ENCODE measurements at regions not wholly inside any gene's neighbourhood (a gene's known extent, or its start where the extent isn't known, plus 50 kb on each side); places are given as distances from the start of the nearest gene placed in this dataset.

DNA sequence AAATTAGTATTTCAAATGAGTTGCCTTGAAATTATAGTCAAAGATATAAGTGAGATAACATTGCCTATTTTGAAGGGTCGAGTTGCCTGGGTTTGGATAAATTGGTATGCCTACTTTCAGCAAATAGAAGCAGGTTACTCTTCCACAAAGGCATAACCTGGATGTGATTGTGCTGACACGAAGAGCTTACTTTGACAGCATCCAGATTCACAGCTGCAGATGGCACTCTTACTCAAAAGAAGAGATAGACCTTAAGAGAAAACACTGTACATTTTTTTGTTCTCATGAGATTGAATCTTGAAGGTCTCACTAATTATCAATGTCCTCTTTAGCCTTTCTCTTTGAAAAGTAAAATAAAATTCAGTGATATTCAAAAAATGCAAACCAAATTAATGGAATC lies 1338.7 kb downstream of the REEP3 start:
- Histone ChIP-seq H3K9me2 (replicated peaks; ENCODE audit: insufficient read depth) (no peaks in the 10 kb centered on the region), H3K4me2 (no peak overlapping the region), H3K9me3 (ENCODE audit: low read depth) (no peaks in the 10 kb centered on the region), H3K27ac (no peak overlapping the region), H3K79me2 (no peaks in the 10 kb centered on the region), H2AFZ (no peak overlapping the region), H3K27me3 (no peaks in the 10 kb centered on the region), H3K4me3 (no peak overlapping the region), H3K36me3 (replicated peaks; ENCODE audit: insufficient read depth, low read depth) (no peaks in the 10 kb centered on the region), H4K20me1 (ENCODE audit: insufficient read depth, poor library complexity, severe bottlenecking) (no peaks in the 10 kb centered on the region), H3K4me1 (ENCODE audit: insufficient read depth) (no peaks in the 10 kb centered on the region)
- no peak for DNase-seq (ENCODE audit: low spot score)
- WGBS (ENCODE audit: low lambda C conversion rate, missing lambda C conversion rate): 42% methylated on average over 2 of the region's 2 CpGs
- TF ChIP-seq, protein P1, sequence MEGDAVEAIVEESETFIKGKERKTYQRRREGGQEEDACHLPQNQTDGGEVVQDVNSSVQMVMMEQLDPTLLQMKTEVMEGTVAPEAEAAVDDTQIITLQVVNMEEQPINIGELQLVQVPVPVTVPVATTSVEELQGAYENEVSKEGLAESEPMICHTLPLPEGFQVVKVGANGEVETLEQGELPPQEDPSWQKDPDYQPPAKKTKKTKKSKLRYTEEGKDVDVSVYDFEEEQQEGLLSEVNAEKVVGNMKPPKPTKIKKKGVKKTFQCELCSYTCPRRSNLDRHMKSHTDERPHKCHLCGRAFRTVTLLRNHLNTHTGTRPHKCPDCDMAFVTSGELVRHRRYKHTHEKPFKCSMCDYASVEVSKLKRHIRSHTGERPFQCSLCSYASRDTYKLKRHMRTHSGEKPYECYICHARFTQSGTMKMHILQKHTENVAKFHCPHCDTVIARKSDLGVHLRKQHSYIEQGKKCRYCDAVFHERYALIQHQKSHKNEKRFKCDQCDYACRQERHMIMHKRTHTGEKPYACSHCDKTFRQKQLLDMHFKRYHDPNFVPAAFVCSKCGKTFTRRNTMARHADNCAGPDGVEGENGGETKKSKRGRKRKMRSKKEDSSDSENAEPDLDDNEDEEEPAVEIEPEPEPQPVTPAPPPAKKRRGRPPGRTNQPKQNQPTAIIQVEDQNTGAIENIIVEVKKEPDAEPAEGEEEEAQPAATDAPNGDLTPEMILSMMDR (IDR thresholded peaks at IDR 0.05; ENCODE audit: poor library complexity): peak; percentile 17
- TF ChIP-seq EZH2phosphoT487 (IDR thresholded peaks at IDR 0.05; ENCODE audit: low read depth, severe bottlenecking, unreplicated experiment) (no peak), EZH2 (IDR thresholded peaks at IDR 0.05; ENCODE audit: borderline replicate concordance) (no peak)

DNA sequence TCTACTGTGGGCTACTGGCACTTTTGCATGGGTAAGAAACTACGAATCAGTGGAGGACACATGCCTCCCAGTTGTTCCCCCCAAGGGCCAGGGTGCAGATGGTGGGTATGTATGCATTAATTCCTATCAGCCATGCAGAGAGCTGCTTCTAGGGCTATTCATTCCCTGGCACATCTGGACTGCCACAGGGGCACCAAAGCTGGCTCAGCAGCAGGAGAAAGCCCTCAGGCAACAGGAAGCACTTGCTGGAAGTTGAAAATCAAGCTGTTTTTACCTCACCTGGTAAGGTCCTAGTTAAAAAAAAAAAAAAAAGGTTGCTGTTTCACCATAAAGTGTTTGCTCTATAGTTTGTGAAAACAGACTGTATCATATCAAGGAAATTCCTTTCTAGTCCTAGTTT lies 1342.6 kb downstream of the REEP3 start:
- Histone ChIP-seq H3K79me2 (no peaks in the 10 kb centered on the region), H3K4me2 (no peak overlapping the region)

DNA sequence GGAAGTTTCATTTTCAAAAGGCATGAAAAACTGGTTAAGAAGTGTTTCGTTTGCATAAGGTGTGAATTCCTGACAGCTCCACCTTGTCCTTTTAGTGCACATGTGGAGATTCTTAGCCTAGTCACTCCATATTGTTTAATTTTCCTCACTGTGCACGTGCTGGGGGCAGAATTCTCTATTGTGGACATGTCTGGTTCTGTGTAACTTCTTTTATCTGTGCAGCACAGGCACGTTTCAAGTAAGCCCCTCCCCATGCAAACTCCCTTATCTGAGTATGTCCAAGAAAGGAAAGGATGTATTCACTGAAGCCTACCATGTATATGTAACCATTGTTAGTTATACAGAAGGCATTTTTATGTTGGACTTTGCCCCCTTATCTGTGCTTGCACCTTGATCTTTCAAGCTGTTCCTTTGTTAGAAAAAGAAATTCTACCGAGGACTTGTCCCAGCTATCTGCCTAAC lies 1346.3 kb downstream of the REEP3 start:
- peak overlapping the region; percentile 51 for H3K4me2 ChIP-seq
- no peak overlapping the region for H3K4me3 ChIP-seq
- DNase-seq (ENCODE audit: low spot score): peak; percentile 57
- H2AFZ ChIP-seq: peak overlapping the region; percentile 52
- H3K27me3 ChIP-seq: no peaks in the 10 kb centered on the region
- H3K27ac ChIP-seq: peak overlapping the region; percentile 83
- no peaks in the 10 kb centered on the region for H4K20me1 ChIP-seq (ENCODE audit: insufficient read depth, poor library complexity, severe bottlenecking)
- H3K79me2 ChIP-seq: no peaks in the 10 kb centered on the region
- H3K9me2 ChIP-seq (replicated peaks; ENCODE audit: insufficient read depth): no peaks in the 10 kb centered on the region
- no peaks in the 10 kb centered on the region for H3K9me3 ChIP-seq (ENCODE audit: low read depth)
- peaks cover 4% of the 10 kb centered on the region for H3K4me1 ChIP-seq (ENCODE audit: insufficient read depth)
- no peaks in the 10 kb centered on the region for H3K36me3 ChIP-seq (replicated peaks; ENCODE audit: insufficient read depth, low read depth)
- WGBS (ENCODE audit: low lambda C conversion rate, missing lambda C conversion rate): 29% methylated on average over 3 of the region's 4 CpGs
- no peak for TF ChIP-seq EZH2phosphoT487 (IDR thresholded peaks at IDR 0.05; ENCODE audit: low read depth, severe bottlenecking, unreplicated experiment)
- TF ChIP-seq EZH2 (IDR thresholded peaks at IDR 0.05; ENCODE audit: borderline replicate concordance): no peak
- TF ChIP-seq, protein P1 (IDR thresholded peaks at IDR 0.05; ENCODE audit: poor library complexity): no peak

More for the DNA sequence above, 1342.6 kb downstream of the REEP3 start:
- H3K27ac ChIP-seq: no peak overlapping the region
- no peak for DNase-seq (ENCODE audit: low spot score)
- no peak for TF ChIP-seq EZH2phosphoT487 (IDR thresholded peaks at IDR 0.05; ENCODE audit: low read depth, severe bottlenecking, unreplicated experiment)
- TF ChIP-seq, protein P1 (IDR thresholded peaks at IDR 0.05; ENCODE audit: poor library complexity): no peak
- H3K9me3 ChIP-seq (ENCODE audit: low read depth): no peaks in the 10 kb centered on the region
- 93% methylated on average over 1 of the region's 1 CpG for WGBS (ENCODE audit: low lambda C conversion rate, missing lambda C conversion rate)
- peaks cover 4% of the 10 kb centered on the region for H3K4me1 ChIP-seq (ENCODE audit: insufficient read depth)
- H3K27me3 ChIP-seq: no peaks in the 10 kb centered on the region
- no peaks in the 10 kb centered on the region for H4K20me1 ChIP-seq (ENCODE audit: insufficient read depth, poor library complexity, severe bottlenecking)
- no peak overlapping the region for H2AFZ ChIP-seq
- H3K4me3 ChIP-seq: no peak overlapping the region
- H3K36me3 ChIP-seq (replicated peaks; ENCODE audit: insufficient read depth, low read depth): no peaks in the 10 kb centered on the region
- H3K9me2 ChIP-seq (replicated peaks; ENCODE audit: insufficient read depth): no peaks in the 10 kb centered on the region

DNA sequence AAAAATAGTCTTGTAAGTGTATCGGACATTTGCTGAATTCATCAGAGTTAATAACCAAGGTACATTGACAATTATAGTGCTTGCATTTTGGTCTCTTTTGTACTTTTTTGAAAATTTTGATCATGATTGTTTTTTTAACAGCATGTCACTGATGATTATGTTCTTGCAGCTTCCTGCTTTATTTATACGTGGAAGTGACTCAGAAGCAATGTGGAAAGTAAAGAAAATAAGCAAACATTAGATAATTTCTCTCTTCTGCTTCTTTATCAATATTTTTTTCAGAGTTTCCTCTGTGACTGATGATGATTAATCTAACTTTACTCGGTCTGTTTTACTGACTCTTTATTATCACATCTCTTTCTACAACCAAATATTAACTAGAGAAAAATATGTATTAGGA lies 1351.9 kb downstream of the REEP3 start:
- H3K27ac ChIP-seq: no peak overlapping the region
- H3K27me3 ChIP-seq: no peaks in the 10 kb centered on the region
- no peaks in the 10 kb centered on the region for H3K4me1 ChIP-seq (ENCODE audit: insufficient read depth)
- H4K20me1 ChIP-seq (ENCODE audit: insufficient read depth, poor library complexity, severe bottlenecking): no peaks in the 10 kb centered on the region
- H3K9me2 ChIP-seq (replicated peaks; ENCODE audit: insufficient read depth): no peaks in the 10 kb centered on the region
- no peak for DNase-seq (ENCODE audit: low spot score)
- H3K79me2 ChIP-seq: no peaks in the 10 kb centered on the region
- H3K36me3 ChIP-seq (replicated peaks; ENCODE audit: insufficient read depth, low read depth): no peaks in the 10 kb centered on the region
- WGBS (ENCODE audit: low lambda C conversion rate, missing lambda C conversion rate): 69% methylated on average over 3 of the region's 3 CpGs
- no peak overlapping the region for H3K4me2 ChIP-seq
- H3K4me3 ChIP-seq: no peak overlapping the region
- H3K9me3 ChIP-seq (ENCODE audit: low read depth): no peaks in the 10 kb centered on the region
- TF ChIP-seq EZH2phosphoT487 (IDR thresholded peaks at IDR 0.05; ENCODE audit: low read depth, severe bottlenecking, unreplicated experiment) (no peak), EZH2 (IDR thresholded peaks at IDR 0.05; ENCODE audit: borderline replicate concordance) (no peak)
- TF ChIP-seq, protein P1 (IDR thresholded peaks at IDR 0.05; ENCODE audit: poor library complexity): no peak
- no peak overlapping the region for H2AFZ ChIP-seq

Data from hepatocyte (in vitro differentiated cells).